Fibroblast of lung (primary cell): ENCODE measurements at regions not wholly inside any gene's neighbourhood (a gene's known extent, or its start where the extent isn't known, plus 50 kb on each side); places are given as distances from the start of the nearest gene placed in this dataset.

Source experiments
- EZH2 ChIP-seq: IDR thresholded peaks from 2 replicates; pipeline ENCODE4 v1.5.1; 2012; ENCODE audit warnings: low read length, control low read depth, mild to moderate bottlenecking; ENCODE audit errors: missing control alignments
- TF ChIP-seq, protein P1 (sequence below), 2 donors: IDR thresholded peaks in 1 of 2; conservative IDR thresholded peaks in 1 of 2; 1 replicate in 1 of 2; 2 replicates in 1 of 2; pipeline ENCODE4 v1.5.1; 2011 to 2012; ENCODE audit warnings: low read length in 2 of 2, control low read depth in 1 of 2, inconsistent platforms in 1 of 2, low read depth in 1 of 2, mild to moderate bottlenecking in 1 of 2

DNA sequence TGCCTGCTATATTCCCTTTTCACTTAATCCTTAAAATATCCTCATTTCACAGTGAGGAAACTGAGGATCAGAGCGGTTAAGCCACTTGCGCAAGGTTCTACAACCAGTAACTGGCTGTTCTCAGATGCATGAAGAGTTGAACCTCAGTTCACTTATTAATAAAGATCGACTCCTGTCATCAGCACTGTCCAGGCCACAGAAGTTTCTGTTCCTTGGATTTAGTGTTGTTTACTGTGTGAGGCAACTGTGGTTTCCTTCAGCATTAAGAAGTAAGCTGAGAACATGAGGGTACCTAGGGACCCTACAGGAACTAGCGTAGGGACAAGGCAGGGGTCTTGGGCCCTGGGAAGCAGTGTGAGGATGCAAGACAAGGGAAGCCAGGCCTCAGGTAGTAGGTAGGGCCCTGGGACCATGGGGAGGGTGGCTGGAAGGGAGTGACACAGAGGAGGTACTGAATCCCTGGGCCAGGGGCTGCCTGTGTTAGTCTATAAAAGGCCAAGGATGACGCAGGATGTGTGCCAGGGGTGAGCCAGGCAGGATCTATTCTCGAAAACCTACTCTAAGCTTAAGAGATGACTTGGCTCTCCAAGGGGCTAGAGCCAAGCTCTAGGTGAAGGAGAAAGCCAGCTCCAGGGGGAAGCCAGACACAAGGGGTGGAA is 181.2 kb upstream of the CSF3R start:
- TF ChIP-seq, protein P1, sequence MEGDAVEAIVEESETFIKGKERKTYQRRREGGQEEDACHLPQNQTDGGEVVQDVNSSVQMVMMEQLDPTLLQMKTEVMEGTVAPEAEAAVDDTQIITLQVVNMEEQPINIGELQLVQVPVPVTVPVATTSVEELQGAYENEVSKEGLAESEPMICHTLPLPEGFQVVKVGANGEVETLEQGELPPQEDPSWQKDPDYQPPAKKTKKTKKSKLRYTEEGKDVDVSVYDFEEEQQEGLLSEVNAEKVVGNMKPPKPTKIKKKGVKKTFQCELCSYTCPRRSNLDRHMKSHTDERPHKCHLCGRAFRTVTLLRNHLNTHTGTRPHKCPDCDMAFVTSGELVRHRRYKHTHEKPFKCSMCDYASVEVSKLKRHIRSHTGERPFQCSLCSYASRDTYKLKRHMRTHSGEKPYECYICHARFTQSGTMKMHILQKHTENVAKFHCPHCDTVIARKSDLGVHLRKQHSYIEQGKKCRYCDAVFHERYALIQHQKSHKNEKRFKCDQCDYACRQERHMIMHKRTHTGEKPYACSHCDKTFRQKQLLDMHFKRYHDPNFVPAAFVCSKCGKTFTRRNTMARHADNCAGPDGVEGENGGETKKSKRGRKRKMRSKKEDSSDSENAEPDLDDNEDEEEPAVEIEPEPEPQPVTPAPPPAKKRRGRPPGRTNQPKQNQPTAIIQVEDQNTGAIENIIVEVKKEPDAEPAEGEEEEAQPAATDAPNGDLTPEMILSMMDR (conservative IDR thresholded peaks at IDR 0.05 in 1 of 2, IDR thresholded peaks at IDR 0.05 in 1 of 2; ENCODE audit: low read depth in 1 of 2, low read length in 2 of 2), result no peak
- TF ChIP-seq EZH2, result no peak
